ENCODE measurements at regions not wholly inside any gene's neighbourhood (a gene's known extent, or its start where the extent isn't known, plus 50 kb on each side); places are given as distances from the start of the nearest gene placed in this dataset.

- intact Hi-C loops (cut with micrococcal nuclease): no loop called here
- Mint-ChIP-seq H3K27ac (no peak overlapping the region), H3K9me3 (no peaks in the 10 kb centered on the region), H3K4me3 (ENCODE audit: low read depth) (no peak overlapping the region), H3K36me3 (ENCODE audit: low read depth) (no peaks in the 10 kb centered on the region), H3K4me1 (ENCODE audit: low read depth) (peaks cover 5% of the 10 kb centered on the region), H3K27me3 (ENCODE audit: low read depth) (peaks cover 50% of the 10 kb centered on the region)
- no peak for DNase-seq (ENCODE audit: low spot score)
Observed at GRCh38 chr1:229035748-229036082, 235.2 kb upstream of the RAB4A start.

GRCh38 chr1:229037806-229038405, 233.0 kb upstream of the RAB4A start:
- DNase-seq (ENCODE audit: low spot score): no peak
- Mint-ChIP-seq H3K27ac (no peak overlapping the region), H3K4me1 (ENCODE audit: low read depth) (peaks cover 5% of the 10 kb centered on the region), H3K36me3 (ENCODE audit: low read depth) (no peaks in the 10 kb centered on the region), H3K27me3 (ENCODE audit: low read depth) (peaks cover 41% of the 10 kb centered on the region), H3K4me3 (ENCODE audit: low read depth) (no peak overlapping the region), H3K9me3 (no peaks in the 10 kb centered on the region)
- intact Hi-C loops (cut with micrococcal nuclease): no loop called here

- H3K27me3 Mint-ChIP-seq (ENCODE audit: low read depth): peaks cover 40% of the 10 kb centered on the region
- H3K36me3 Mint-ChIP-seq (ENCODE audit: low read depth): no peaks in the 10 kb centered on the region
- no peaks in the 10 kb centered on the region for H3K9me3 Mint-ChIP-seq
- no peak overlapping the region for H3K27ac Mint-ChIP-seq
- no peak for DNase-seq (ENCODE audit: low spot score)
- intact Hi-C loops (cut with micrococcal nuclease): no loop called here
- H3K4me1 Mint-ChIP-seq (ENCODE audit: low read depth): no peaks in the 10 kb centered on the region
- no peak overlapping the region for H3K4me3 Mint-ChIP-seq (ENCODE audit: low read depth)
Observed at GRCh38 chr1:229040630-229041358, 230.1 kb upstream of the RAB4A start.

- H3K4me3 Mint-ChIP-seq (ENCODE audit: low read depth): no peak overlapping the region
- no peak overlapping the region for H3K27ac Mint-ChIP-seq
- no peaks in the 10 kb centered on the region for H3K4me1 Mint-ChIP-seq (ENCODE audit: low read depth)
- H3K27me3 Mint-ChIP-seq (ENCODE audit: low read depth): peaks cover 37% of the 10 kb centered on the region
- DNase-seq (ENCODE audit: low spot score): no peak
- no peaks in the 10 kb centered on the region for H3K9me3 Mint-ChIP-seq
- no peaks in the 10 kb centered on the region for H3K36me3 Mint-ChIP-seq (ENCODE audit: low read depth)
- intact Hi-C loops (cut with micrococcal nuclease): no loop called here
Observed at GRCh38 chr1:229041946-229042345, 229.0 kb upstream of the RAB4A start.

- Mint-ChIP-seq H3K27me3 (ENCODE audit: low read depth) (peaks cover 37% of the 10 kb centered on the region), H3K9me3 (no peaks in the 10 kb centered on the region), H3K27ac (no peak overlapping the region), H3K36me3 (ENCODE audit: low read depth) (no peaks in the 10 kb centered on the region), H3K4me1 (ENCODE audit: low read depth) (no peaks in the 10 kb centered on the region), H3K4me3 (ENCODE audit: low read depth) (no peak overlapping the region)
- DNase-seq (ENCODE audit: low spot score): no peak
- intact Hi-C loops (cut with micrococcal nuclease): no loop called here
Observed at GRCh38 chr1:229042482-229042881, 228.4 kb upstream of the RAB4A start.

- intact Hi-C loops (cut with micrococcal nuclease): no loop called here
- H3K9me3 Mint-ChIP-seq: no peaks in the 10 kb centered on the region
- DNase-seq (ENCODE audit: low spot score): no peak
- H3K36me3 Mint-ChIP-seq (ENCODE audit: low read depth): no peaks in the 10 kb centered on the region
- H3K4me3 Mint-ChIP-seq (ENCODE audit: low read depth): no peak overlapping the region
- peaks cover 33% of the 10 kb centered on the region for H3K27me3 Mint-ChIP-seq (ENCODE audit: low read depth)
- H3K4me1 Mint-ChIP-seq (ENCODE audit: low read depth): no peaks in the 10 kb centered on the region
- H3K27ac Mint-ChIP-seq: no peak overlapping the region
Observed at GRCh38 chr1:229043115-229043514, 227.8 kb upstream of the RAB4A start.

- Mint-ChIP-seq H3K9me3 (no peaks in the 10 kb centered on the region), H3K27ac (no peak overlapping the region), H3K27me3 (ENCODE audit: low read depth) (peaks cover 20% of the 10 kb centered on the region), H3K4me3 (ENCODE audit: low read depth) (no peak overlapping the region), H3K36me3 (ENCODE audit: low read depth) (no peaks in the 10 kb centered on the region), H3K4me1 (ENCODE audit: low read depth) (no peaks in the 10 kb centered on the region)
- intact Hi-C loops (cut with micrococcal nuclease): no loop called here
- DNase-seq (ENCODE audit: low spot score): no peak
Observed at GRCh38 chr1:229046251-229046853, 224.6 kb upstream of the RAB4A start.

GRCh38 chr1:229047161-229047839, 223.6 kb upstream of the RAB4A start:
- DNase-seq (ENCODE audit: low spot score): no peak
- no peak overlapping the region for H3K4me3 Mint-ChIP-seq (ENCODE audit: low read depth)
- H3K9me3 Mint-ChIP-seq: peaks cover 3% of the 10 kb centered on the region
- intact Hi-C loops (cut with micrococcal nuclease): no loop called here
- no peaks in the 10 kb centered on the region for H3K36me3 Mint-ChIP-seq (ENCODE audit: low read depth)
- peaks cover 2% of the 10 kb centered on the region for H3K4me1 Mint-ChIP-seq (ENCODE audit: low read depth)
- peaks cover 24% of the 10 kb centered on the region for H3K27me3 Mint-ChIP-seq (ENCODE audit: low read depth)
- H3K27ac Mint-ChIP-seq: no peak overlapping the region

GRCh38 chr1:229047840-229048620, 222.9 kb upstream of the RAB4A start:
- H3K36me3 Mint-ChIP-seq (ENCODE audit: low read depth): no peaks in the 10 kb centered on the region
- intact Hi-C loops (cut with micrococcal nuclease): no loop called here
- no peak for DNase-seq (ENCODE audit: low spot score)
- H3K27ac Mint-ChIP-seq: no peak overlapping the region
- no peak overlapping the region for H3K4me3 Mint-ChIP-seq (ENCODE audit: low read depth)
- peaks cover 2% of the 10 kb centered on the region for H3K4me1 Mint-ChIP-seq (ENCODE audit: low read depth)
- H3K9me3 Mint-ChIP-seq: peaks cover 3% of the 10 kb centered on the region
- H3K27me3 Mint-ChIP-seq (ENCODE audit: low read depth): peaks cover 20% of the 10 kb centered on the region

GRCh38 chr1:229048896-229049295, 222.0 kb upstream of the RAB4A start:
- DNase-seq (ENCODE audit: low spot score): no peak
- peaks cover 2% of the 10 kb centered on the region for H3K4me1 Mint-ChIP-seq (ENCODE audit: low read depth)
- peaks cover 3% of the 10 kb centered on the region for H3K9me3 Mint-ChIP-seq
- intact Hi-C loops (cut with micrococcal nuclease): no loop called here
- no peak overlapping the region for H3K27ac Mint-ChIP-seq
- H3K4me3 Mint-ChIP-seq (ENCODE audit: low read depth): no peak overlapping the region
- H3K36me3 Mint-ChIP-seq (ENCODE audit: low read depth): no peaks in the 10 kb centered on the region
- peaks cover 20% of the 10 kb centered on the region for H3K27me3 Mint-ChIP-seq (ENCODE audit: low read depth)

GRCh38 chr1:229056046-229056445, 214.9 kb upstream of the RAB4A start:
- Mint-ChIP-seq H3K27ac (no peak overlapping the region), H3K4me3 (ENCODE audit: low read depth) (no peak overlapping the region), H3K4me1 (ENCODE audit: low read depth) (peaks cover 2% of the 10 kb centered on the region), H3K27me3 (ENCODE audit: low read depth) (peaks cover 16% of the 10 kb centered on the region), H3K36me3 (ENCODE audit: low read depth) (no peaks in the 10 kb centered on the region), H3K9me3 (peaks cover 3% of the 10 kb centered on the region)
- DNase-seq (ENCODE audit: low spot score): no peak
- intact Hi-C loops (cut with micrococcal nuclease): no loop called here

GRCh38 chr1:229058111-229058561, 212.8 kb upstream of the RAB4A start:
- no peaks in the 10 kb centered on the region for H3K4me1 Mint-ChIP-seq (ENCODE audit: low read depth)
- peaks cover 10% of the 10 kb centered on the region for H3K27me3 Mint-ChIP-seq (ENCODE audit: low read depth)
- no peaks in the 10 kb centered on the region for H3K9me3 Mint-ChIP-seq
- H3K27ac Mint-ChIP-seq: no peak overlapping the region
- intact Hi-C loops (cut with micrococcal nuclease): no loop called here
- no peaks in the 10 kb centered on the region for H3K36me3 Mint-ChIP-seq (ENCODE audit: low read depth)
- H3K4me3 Mint-ChIP-seq (ENCODE audit: low read depth): no peak overlapping the region
- no peak for DNase-seq (ENCODE audit: low spot score)
